A673 (cell line): ENCODE measurements at regions not wholly inside any gene's neighbourhood (a gene's known extent, or its start where the extent isn't known, plus 50 kb on each side); places are given as distances from the start of the nearest gene placed in this dataset.
"Not testable (repeated sequence)": the region's sequence is repeated elsewhere in the genome, so short reads cannot be mapped to it uniquely, and the experiment has no call there.

Experiments
- EZH2 ChIP-seq: fragments of 200-600 bp; sonication (generic); IDR thresholded peaks from 2 replicates; pipeline ENCODE4 v1.6.1; 2017; ENCODE audit warnings: borderline replicate concordance, low read depth, mild to moderate bottlenecking, mixed read lengths, antibody characterized with exemption, low read length; ENCODE audit not compliant: poor library complexity, severe bottlenecking
- TF ChIP-seq, protein P1 (sequence below): fragments of 300-800, 200-600 bp; sonication (generic); conservative IDR thresholded peaks from 2 replicates; pipeline ENCODE4 v1.5.1; 2017; ENCODE audit warnings: low read depth, mild to moderate bottlenecking, antibody characterized with exemption, low read length, moderate library complexity, mixed read lengths

GRCh38 chr3:152151877-152152765 lies 116.6 kb upstream of the MBNL1 start:
- TF ChIP-seq, protein P1, sequence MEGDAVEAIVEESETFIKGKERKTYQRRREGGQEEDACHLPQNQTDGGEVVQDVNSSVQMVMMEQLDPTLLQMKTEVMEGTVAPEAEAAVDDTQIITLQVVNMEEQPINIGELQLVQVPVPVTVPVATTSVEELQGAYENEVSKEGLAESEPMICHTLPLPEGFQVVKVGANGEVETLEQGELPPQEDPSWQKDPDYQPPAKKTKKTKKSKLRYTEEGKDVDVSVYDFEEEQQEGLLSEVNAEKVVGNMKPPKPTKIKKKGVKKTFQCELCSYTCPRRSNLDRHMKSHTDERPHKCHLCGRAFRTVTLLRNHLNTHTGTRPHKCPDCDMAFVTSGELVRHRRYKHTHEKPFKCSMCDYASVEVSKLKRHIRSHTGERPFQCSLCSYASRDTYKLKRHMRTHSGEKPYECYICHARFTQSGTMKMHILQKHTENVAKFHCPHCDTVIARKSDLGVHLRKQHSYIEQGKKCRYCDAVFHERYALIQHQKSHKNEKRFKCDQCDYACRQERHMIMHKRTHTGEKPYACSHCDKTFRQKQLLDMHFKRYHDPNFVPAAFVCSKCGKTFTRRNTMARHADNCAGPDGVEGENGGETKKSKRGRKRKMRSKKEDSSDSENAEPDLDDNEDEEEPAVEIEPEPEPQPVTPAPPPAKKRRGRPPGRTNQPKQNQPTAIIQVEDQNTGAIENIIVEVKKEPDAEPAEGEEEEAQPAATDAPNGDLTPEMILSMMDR: not testable (repeated sequence)
- not testable (repeated sequence) for TF ChIP-seq EZH2
